GM12875 (cell line): ENCODE measurements at regions not wholly inside any gene's neighbourhood (a gene's known extent, or its start where the extent isn't known, plus 50 kb on each side); places are given as distances from the start of the nearest gene placed in this dataset.

Experiments
- H3K4me3 ChIP-seq: one replicate; pipeline ENCODE4 v1.5.1; 2011; ENCODE audit warnings: low read depth, low read length, control low read depth
- CTCF ChIP-seq: IDR thresholded peaks from 2 replicates; pipeline ENCODE4 v1.5.1; 2011; ENCODE audit warnings: low read depth, mild to moderate bottlenecking, control low read depth, inconsistent platforms, low read length, moderate library complexity, borderline replicate concordance; ENCODE audit not compliant: insufficient read depth

- TF ChIP-seq CTCF: no peak
- no peak overlapping the region for H3K4me3 ChIP-seq
These were observed 425.1 kb downstream of the PABPC4L start for GRCh38 chr4:133776503-133776902.

GRCh38 chr4:133775881-133776280 is 425.7 kb downstream of the PABPC4L start:
- no peak overlapping the region for H3K4me3 ChIP-seq
- no peak for TF ChIP-seq CTCF

GRCh38 chr4:133775469-133775868 is 426.1 kb downstream of the PABPC4L start:
- no peak for TF ChIP-seq CTCF
- H3K4me3 ChIP-seq: no peak overlapping the region

- TF ChIP-seq CTCF: no peak
- no peak overlapping the region for H3K4me3 ChIP-seq
These were observed 442.2 kb downstream of the PABPC4L start for GRCh38 chr4:133759428-133759827.

GRCh38 chr4:133741766-133742165 is 459.8 kb downstream of the PABPC4L start:
- TF ChIP-seq CTCF: no peak
- H3K4me3 ChIP-seq: no peak overlapping the region

- no peak overlapping the region for H3K4me3 ChIP-seq
- no peak for TF ChIP-seq CTCF
These were observed 481.6 kb downstream of the PABPC4L start for GRCh38 chr4:133720001-133720400.

GRCh38 chr4:133719098-133719497 is 482.5 kb downstream of the PABPC4L start:
- no peak for TF ChIP-seq CTCF
- H3K4me3 ChIP-seq: no peak overlapping the region
